Urothelium cell line (cell line): ENCODE measurements at regions not wholly inside any gene's neighbourhood (a gene's known extent, or its start where the extent isn't known, plus 50 kb on each side); places are given as distances from the start of the nearest gene placed in this dataset.
A peak's percentile ranks its signal among the peaks of the same experiment; 100 is the strongest.

Source experiments
- DNase-seq: peaks from one replicate; pipeline ENCODE4 v3.0.0; 2011; ENCODE audit warnings: low spot score, mixed read lengths
- FAIRE-seq: peaks from 2 replicates; lab custom pipeline; 2011; peaks lifted over from hg19 to GRCh38; lab: Jason Lieb, UNC

GRCh38 chr12:97173688-97174410 is 266.8 kb downstream of the NEDD1 start:
- FAIRE-seq (no peak), DNase-seq (no peak)

- DNase-seq: peak; percentile 35
- FAIRE-seq: no peak
Measured at GRCh38 chr12:97177481-97177880, 270.4 kb downstream of the NEDD1 start.

GRCh38 chr12:97181571-97182265 is 274.7 kb downstream of the NEDD1 start:
- no peak for DNase-seq
- FAIRE-seq: no peak

GRCh38 chr12:97182769-97183168 is 275.7 kb downstream of the NEDD1 start:
- FAIRE-seq: no peak

GRCh38 chr12:97184127-97184773 is 277.2 kb downstream of the NEDD1 start:
- no peak for DNase-seq
- no peak for FAIRE-seq

More at GRCh38 chr12:97182769-97183168, 275.7 kb downstream of the NEDD1 start:
- no peak for DNase-seq

GRCh38 chr12:97185567-97185966 is 277.0 kb upstream of the RMST start:
- no peak for DNase-seq
- FAIRE-seq: no peak

GRCh38 chr12:97194546-97194945 is 268.1 kb upstream of the RMST start:
- peak; percentile 16 for DNase-seq
- FAIRE-seq: no peak

GRCh38 chr12:97200181-97200580 is 262.4 kb upstream of the RMST start:
- FAIRE-seq (no peak), DNase-seq (no peak)

- DNase-seq (no peak), FAIRE-seq (no peak)
Measured at GRCh38 chr12:97203408-97203807, 259.2 kb upstream of the RMST start.

- FAIRE-seq: no peak
- no peak for DNase-seq
Measured at GRCh38 chr12:97209997-97210396, 252.6 kb upstream of the RMST start.

GRCh38 chr12:97211416-97211930 is 251.1 kb upstream of the RMST start:
- DNase-seq: no peak
- FAIRE-seq: no peak

- no peak for DNase-seq
- no peak for FAIRE-seq
Measured at GRCh38 chr12:97216848-97217247, 245.8 kb upstream of the RMST start.

- no peak for FAIRE-seq
Measured at GRCh38 chr12:97222391-97222790, 240.2 kb upstream of the RMST start.

GRCh38 chr12:97223419-97223818 is 239.2 kb upstream of the RMST start:
- DNase-seq (no peak), FAIRE-seq (no peak)

More at GRCh38 chr12:97222391-97222790, 240.2 kb upstream of the RMST start:
- DNase-seq: no peak

GRCh38 chr12:97229004-97229403 is 233.6 kb upstream of the RMST start:
- DNase-seq (no peak), FAIRE-seq (no peak)

GRCh38 chr12:97235102-97235501 is 227.5 kb upstream of the RMST start:
- no peak for FAIRE-seq
- no peak for DNase-seq

- DNase-seq (no peak), FAIRE-seq (no peak)
Measured at GRCh38 chr12:97246368-97246767, 216.2 kb upstream of the RMST start.

GRCh38 chr12:97250483-97250882 is 212.1 kb upstream of the RMST start:
- FAIRE-seq (no peak), DNase-seq (no peak)

- DNase-seq (no peak), FAIRE-seq (no peak)
Measured at GRCh38 chr12:97257726-97258125, 204.9 kb upstream of the RMST start.

GRCh38 chr12:97259098-97259497 is 203.5 kb upstream of the RMST start:
- no peak for DNase-seq
- FAIRE-seq: no peak

GRCh38 chr12:97260786-97261185 is 201.8 kb upstream of the RMST start:
- FAIRE-seq (no peak), DNase-seq (no peak)

GRCh38 chr12:97267166-97267565 is 195.4 kb upstream of the RMST start:
- DNase-seq (no peak), FAIRE-seq (no peak)
